ENCODE measurements at regions not wholly inside any gene's neighbourhood (a gene's known extent, or its start where the extent isn't known, plus 50 kb on each side); places are given as distances from the start of the nearest gene placed in this dataset.

- no peak overlapping the region for H3K4me3 ChIP-seq (ENCODE audit: low read length)
- no peak for DNase-seq (ENCODE audit: low read depth)
- TF ChIP-seq, protein P1, sequence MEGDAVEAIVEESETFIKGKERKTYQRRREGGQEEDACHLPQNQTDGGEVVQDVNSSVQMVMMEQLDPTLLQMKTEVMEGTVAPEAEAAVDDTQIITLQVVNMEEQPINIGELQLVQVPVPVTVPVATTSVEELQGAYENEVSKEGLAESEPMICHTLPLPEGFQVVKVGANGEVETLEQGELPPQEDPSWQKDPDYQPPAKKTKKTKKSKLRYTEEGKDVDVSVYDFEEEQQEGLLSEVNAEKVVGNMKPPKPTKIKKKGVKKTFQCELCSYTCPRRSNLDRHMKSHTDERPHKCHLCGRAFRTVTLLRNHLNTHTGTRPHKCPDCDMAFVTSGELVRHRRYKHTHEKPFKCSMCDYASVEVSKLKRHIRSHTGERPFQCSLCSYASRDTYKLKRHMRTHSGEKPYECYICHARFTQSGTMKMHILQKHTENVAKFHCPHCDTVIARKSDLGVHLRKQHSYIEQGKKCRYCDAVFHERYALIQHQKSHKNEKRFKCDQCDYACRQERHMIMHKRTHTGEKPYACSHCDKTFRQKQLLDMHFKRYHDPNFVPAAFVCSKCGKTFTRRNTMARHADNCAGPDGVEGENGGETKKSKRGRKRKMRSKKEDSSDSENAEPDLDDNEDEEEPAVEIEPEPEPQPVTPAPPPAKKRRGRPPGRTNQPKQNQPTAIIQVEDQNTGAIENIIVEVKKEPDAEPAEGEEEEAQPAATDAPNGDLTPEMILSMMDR (conservative IDR thresholded peaks at IDR 0.05; ENCODE audit: low read depth, low read length) = no peak
Observed at GRCh38 chr6:25168637-25169036, 110.5 kb upstream of the CARMIL1 start.

DNA sequence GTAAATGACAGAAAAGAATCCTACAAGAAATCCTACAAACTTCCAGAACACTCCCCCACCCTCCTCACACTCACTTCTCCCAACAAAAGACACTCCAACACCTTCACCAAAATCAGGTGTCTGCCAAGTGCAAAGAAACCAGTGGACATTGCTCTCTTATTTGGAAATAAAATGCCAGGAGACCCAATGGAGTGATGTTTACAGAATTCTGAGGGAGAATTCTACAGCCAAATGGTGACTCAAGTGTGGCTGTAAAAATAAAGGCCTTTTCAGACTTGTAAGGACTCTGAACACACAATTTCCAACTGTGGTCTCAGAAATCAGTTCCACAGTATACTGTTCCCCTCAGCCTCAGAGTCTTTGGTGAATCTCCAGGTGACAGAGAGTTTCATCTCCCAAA, 109.6 kb upstream of the CARMIL1 start:
- no peak for DNase-seq (ENCODE audit: low read depth)
- no peak overlapping the region for H3K4me3 ChIP-seq (ENCODE audit: low read length)
- TF ChIP-seq, protein P1 (conservative IDR thresholded peaks at IDR 0.05; ENCODE audit: low read depth, low read length) = no peak

GRCh38 chr6:25169961-25170360, 109.2 kb upstream of the CARMIL1 start:
- H3K4me3 ChIP-seq (ENCODE audit: low read length) = no peak overlapping the region
- TF ChIP-seq, protein P1 (conservative IDR thresholded peaks at IDR 0.05; ENCODE audit: low read depth, low read length) = no peak
- DNase-seq (ENCODE audit: low read depth) = no peak

GRCh38 chr6:25170640-25171039, 108.5 kb upstream of the CARMIL1 start:
- TF ChIP-seq, protein P1 (conservative IDR thresholded peaks at IDR 0.05; ENCODE audit: low read depth, low read length) = no peak
- no peak overlapping the region for H3K4me3 ChIP-seq (ENCODE audit: low read length)
- no peak for DNase-seq (ENCODE audit: low read depth)

- no peak overlapping the region for H3K4me3 ChIP-seq (ENCODE audit: low read length)
- TF ChIP-seq, protein P1 (conservative IDR thresholded peaks at IDR 0.05; ENCODE audit: low read depth, low read length) = no peak
- no peak for DNase-seq (ENCODE audit: low read depth)
Observed at GRCh38 chr6:25171301-25171700, 107.9 kb upstream of the CARMIL1 start.

GRCh38 chr6:25172819-25173218, 106.4 kb upstream of the CARMIL1 start:
- peak; percentile 16 for DNase-seq (ENCODE audit: low read depth)
- no peak overlapping the region for H3K4me3 ChIP-seq (ENCODE audit: low read length)
- TF ChIP-seq, protein P1 (conservative IDR thresholded peaks at IDR 0.05; ENCODE audit: low read depth, low read length) = no peak

DNA sequence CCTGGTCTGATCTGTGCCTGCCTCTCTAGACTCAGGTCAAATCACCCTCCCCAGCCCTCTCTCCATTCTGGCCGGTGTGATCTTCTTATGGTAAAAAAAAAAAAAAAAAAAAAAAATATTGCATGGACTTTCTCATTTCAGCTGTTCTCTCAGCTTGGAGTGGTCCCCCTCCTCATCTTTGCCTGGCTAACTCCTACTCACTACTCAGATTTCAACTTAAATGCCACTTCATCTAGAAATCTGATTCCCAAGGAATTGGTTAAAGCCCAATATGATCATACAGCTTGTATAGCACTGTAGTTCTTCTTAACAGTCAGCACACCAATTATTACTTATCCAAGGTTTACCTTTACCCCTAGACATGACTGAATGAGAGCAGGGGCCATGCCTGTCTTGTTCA, 105.9 kb upstream of the CARMIL1 start:
- no peak overlapping the region for H3K4me3 ChIP-seq (ENCODE audit: low read length)
- TF ChIP-seq, protein P1 (conservative IDR thresholded peaks at IDR 0.05; ENCODE audit: low read depth, low read length) = no peak
- no peak for DNase-seq (ENCODE audit: low read depth)

All from retinal pigment epithelial cell (primary cell).